Lung (tissue), 11 donors: ENCODE measurements at regions not wholly inside any gene's neighbourhood (a gene's known extent, or its start where the extent isn't known, plus 50 kb on each side); places are given as distances from the start of the nearest gene placed in this dataset.
A peak's percentile ranks its signal among the peaks of the same experiment; 100 is the strongest.

Experiments used
- ATAC-seq: fragments of 200-7000 bp; cut with Tn5 transposase; one replicate; pipeline ENCODE4 v1.9.1; 2020; ENCODE audit warnings: moderate number of reproducible peaks; ENCODE audit not compliant: insufficient read depth, low FRiP score
- DNase-seq, 3 donors: peaks; one replicate each; pipeline ENCODE4 v3.0.0-alpha.2; 2013 to 2017
- H3K27ac ChIP-seq, 2 donors: one replicate each; pipeline ENCODE4 v1.5.1; 2013; ENCODE audit warnings: mild to moderate bottlenecking in 2 of 2, moderate library complexity in 2 of 2, control low read depth in 1 of 2, inconsistent platforms in 1 of 2, low read depth in 1 of 2, low read length in 1 of 2
- H3K27me3 ChIP-seq, 3 donors: one replicate each; pipeline ENCODE4 v1.5.1; 2013; ENCODE audit warnings: low read length in 2 of 3; ENCODE audit not compliant: control insufficient read depth in 3 of 3, insufficient read depth in 3 of 3
- H3K36me3 ChIP-seq, 4 donors: one replicate each; pipeline ENCODE4 v1.5.1; 2013; ENCODE audit warnings: low read length in 4 of 4, mild to moderate bottlenecking in 1 of 4, moderate library complexity in 1 of 4; ENCODE audit not compliant: control insufficient read depth in 4 of 4, insufficient read depth in 4 of 4
- H3K4me1 ChIP-seq, 5 donors: one replicate each; pipeline ENCODE4 v1.5.1; 2013; ENCODE audit warnings: low read length in 5 of 5, mild to moderate bottlenecking in 2 of 5, moderate library complexity in 1 of 5; ENCODE audit not compliant: control insufficient read depth in 5 of 5, insufficient read depth in 5 of 5
- H3K4me3 ChIP-seq: one replicate; pipeline ENCODE4 v1.5.1; 2013; ENCODE audit warnings: mild to moderate bottlenecking, control low read depth, moderate library complexity
- H3K9ac ChIP-seq, 2 donors: one replicate each; pipeline ENCODE4 v1.5.1; 2013; ENCODE audit warnings: low read length in 2 of 2, control low read depth in 1 of 2; ENCODE audit not compliant: insufficient read depth in 1 of 2
- H3K9me3 ChIP-seq, 4 donors: one replicate each; pipeline ENCODE4 v1.5.1; 2013; ENCODE audit warnings: low read length in 3 of 4, mild to moderate bottlenecking in 1 of 4, moderate library complexity in 1 of 4; ENCODE audit not compliant: control insufficient read depth in 4 of 4, insufficient read depth in 3 of 4
- CTCF ChIP-seq: IDR thresholded peaks from 2 replicates; pipeline ENCODE4 v1.5.1; 2012; ENCODE audit warnings: mild to moderate bottlenecking; ENCODE audit errors: control extremely low read depth, extremely low read depth
- WGBS, 2 donors: extraction: QIAGEN DNeasy Blood & Tissue Kit; methylation state at CpG; one replicate each; pipeline ENCODE4 v1.1.7; 2013; 5-methylcytosine and 5-hydroxymethylcytosine counted together
- donor health status: control.
- donor health status: control.
- donor health status: Bipolar disorder and iron deficiency.
- donor health status: healthy.
- donor health status: DM: yes; HTN: yes; CAD: no.

- Histone ChIP-seq H3K9me3 (no peaks in the 10 kb centered on the region), H3K27ac (peak overlapping the region in 1 of 2 donors; percentile 93), H3K36me3 (no peaks in the 10 kb centered on the region), H3K9ac (no peak overlapping the region), H3K4me1 (peaks cover 0 to 30% (median 3%) of the 10 kb centered on the region in 5 donors), H3K27me3 (peaks cover 0 to 51% (median 6%) of the 10 kb centered on the region in 3 donors), H3K4me3 (peak overlapping the region; percentile 22)
- no peak for DNase-seq
- 27 to 31% methylated on average over 29 of the region's 29 CpGs for WGBS, 2 donors
- ATAC-seq = no peak
- no peak for TF ChIP-seq CTCF
These were observed 299.5 kb downstream of the IRF8 start for GRCh38 chr16:86198206-86199118.

GRCh38 chr16:86199182-86199581 is 300.2 kb downstream of the IRF8 start:
- 26 to 30% methylated on average over 7 of the region's 7 CpGs for WGBS, 2 donors
- H3K27ac ChIP-seq = peak overlapping the region in 1 of 2 donors; percentile 71
- no peaks in the 10 kb centered on the region for H3K9me3 ChIP-seq
- no peak for TF ChIP-seq CTCF
- peaks cover 0 to 30% (median 3%) of the 10 kb centered on the region in 5 donors for H3K4me1 ChIP-seq
- no peak overlapping the region for H3K4me3 ChIP-seq
- no peak for ATAC-seq
- no peaks in the 10 kb centered on the region for H3K36me3 ChIP-seq
- DNase-seq = peak in 2 of 3 donors; percentile 45 to 46
- H3K27me3 ChIP-seq = peaks cover 0 to 51% (median 6%) of the 10 kb centered on the region in 3 donors
- H3K9ac ChIP-seq = no peak overlapping the region

DNA sequence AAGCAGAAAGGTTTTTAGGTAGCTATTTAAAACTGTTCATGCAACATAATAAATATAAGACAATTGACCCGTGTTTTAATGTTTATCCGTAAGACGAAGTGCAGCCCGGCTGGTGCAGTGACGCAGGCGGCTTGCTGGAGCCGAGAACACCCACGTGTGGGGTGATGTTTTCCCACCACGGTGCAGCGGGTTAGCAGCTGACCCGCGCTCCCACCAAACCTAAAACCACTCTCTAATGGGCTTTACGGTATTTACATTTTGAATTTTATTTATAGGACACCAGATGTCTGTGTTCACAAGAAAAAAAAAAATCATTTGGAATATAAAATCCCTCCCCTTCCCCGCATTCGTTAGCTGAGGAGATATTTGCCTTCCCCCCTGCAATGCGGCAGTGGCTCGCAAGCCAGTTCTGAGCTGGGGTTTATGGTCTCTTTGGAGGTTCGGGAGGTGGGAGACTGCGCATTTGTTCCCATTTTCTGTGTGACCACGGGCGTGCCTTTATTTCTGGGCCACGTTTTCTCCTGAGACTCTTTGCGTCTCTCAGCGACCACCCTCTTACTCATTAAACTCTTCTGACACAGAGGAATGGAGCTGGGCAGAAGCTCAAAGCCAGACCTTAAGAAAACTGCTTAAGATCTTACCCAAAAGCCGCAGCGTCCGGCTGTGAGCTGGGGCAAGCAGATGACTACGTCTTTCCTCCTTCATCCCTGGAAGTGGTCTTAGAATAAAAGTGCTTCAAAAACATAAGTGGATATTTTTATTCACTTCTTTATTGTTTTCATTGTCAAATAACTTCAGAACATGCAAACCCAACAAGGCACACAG is 301.1 kb downstream of the IRF8 start:
- Histone ChIP-seq H3K27ac (peak overlapping the region in 1 of 2 donors; percentile 86), H3K4me1 (peaks cover 0 to 30% (median 0%) of the 10 kb centered on the region in 5 donors), H3K9me3 (no peaks in the 10 kb centered on the region), H3K4me3 (no peak overlapping the region), H3K9ac (peak overlapping the region in 1 of 2 donors; percentile 51), H3K27me3 (peaks cover 0 to 46% (median 6%) of the 10 kb centered on the region in 3 donors), H3K36me3 (no peaks in the 10 kb centered on the region)
- TF ChIP-seq CTCF = no peak
- no peak for ATAC-seq
- DNase-seq = peak; percentile 41 to 64 (median 58)
- 42 to 60% methylated on average over 28 of the region's 28 CpGs for WGBS, 2 donors
